CD4-positive, alpha-beta T cell treated with Interleukin-12 subunit alpha and Interleukin-12 subunit beta, for 1 hour (primary cell): ENCODE measurements at regions not wholly inside any gene's neighbourhood (a gene's known extent, or its start where the extent isn't known, plus 50 kb on each side); places are given as distances from the start of the nearest gene placed in this dataset.
"Not testable (repeated sequence)": the region's sequence is repeated elsewhere in the genome, so short reads cannot be mapped to it uniquely, and the experiment has no call there.

ENCODE experiments used
- DNase-seq: peaks from one replicate; pipeline ENCODE4 v3.0.0-alpha.2; 2020

- DNase-seq: no peak
These were observed 239.2 kb downstream of the ADGRD1 start for GRCh38 chr12:131192951-131193350.

- DNase-seq: no peak
These were observed 240.5 kb downstream of the ADGRD1 start for GRCh38 chr12:131194166-131194565.

GRCh38 chr12:131195796-131196195, 242.1 kb downstream of the ADGRD1 start:
- no peak for DNase-seq

- no peak for DNase-seq
These were observed 242.5 kb downstream of the ADGRD1 start for GRCh38 chr12:131196220-131196619.

- DNase-seq: no peak
These were observed 243.8 kb downstream of the ADGRD1 start for GRCh38 chr12:131197490-131197889.

GRCh38 chr12:131199221-131199620, 245.5 kb downstream of the ADGRD1 start:
- no peak for DNase-seq

GRCh38 chr12:131201912-131202311, 248.2 kb downstream of the ADGRD1 start:
- not testable (repeated sequence) for DNase-seq

- DNase-seq: no peak
These were observed 249.1 kb downstream of the ADGRD1 start for GRCh38 chr12:131202592-131203378.

GRCh38 chr12:131203666-131204415, 250.1 kb downstream of the ADGRD1 start:
- no peak for DNase-seq

GRCh38 chr12:131204416-131205274, 250.9 kb downstream of the ADGRD1 start:
- no peak for DNase-seq

GRCh38 chr12:131205275-131205933, 251.7 kb downstream of the ADGRD1 start:
- DNase-seq: not testable (repeated sequence)

GRCh38 chr12:131206630-131207299, 253.1 kb downstream of the ADGRD1 start:
- DNase-seq: not testable (repeated sequence)

GRCh38 chr12:131207300-131207660, 253.6 kb downstream of the ADGRD1 start:
- DNase-seq: not testable (repeated sequence)

GRCh38 chr12:131207841-131208240, 254.1 kb downstream of the ADGRD1 start:
- DNase-seq: not testable (repeated sequence)

- no peak for DNase-seq
These were observed 254.7 kb downstream of the ADGRD1 start for GRCh38 chr12:131208425-131208824.

- DNase-seq: no peak
These were observed 255.7 kb downstream of the ADGRD1 start for GRCh38 chr12:131209082-131210070.

- no peak for DNase-seq
These were observed 257.0 kb downstream of the ADGRD1 start for GRCh38 chr12:131210506-131211339.

- no peak for DNase-seq
These were observed 257.7 kb downstream of the ADGRD1 start for GRCh38 chr12:131211340-131211938.

- no peak for DNase-seq
These were observed 260.3 kb downstream of the ADGRD1 start for GRCh38 chr12:131213896-131214442.
